HepG2 (cell line): ENCODE measurements at regions not wholly inside any gene's neighbourhood (a gene's known extent, or its start where the extent isn't known, plus 50 kb on each side); places are given as distances from the start of the nearest gene placed in this dataset.

Experiments used
- ATAC-seq: fragments of 200-7000 bp; cut with Tn5 transposase; 3 replicates; pipeline ENCODE4 v1.9.1; 2020; ENCODE audit warnings: mild to moderate bottlenecking, moderate library complexity
- BruUV-seq: library from RNA; stranded (reverse); fragments of 400-500 nt; replicated peaks from 2 replicates; lab custom pipeline; 2021; lab: Mats Ljungman, UMichigan
- CTCF ChIA-PET: fragments of 300-600 bp; formaldehyde crosslinking; extraction: SDS; loops from one replicate; lab custom pipeline; 2021; ENCODE audit warnings: low total read pairs, inconsistent platforms, low intra/inter-chr PET ratio; lab: Yijun Ruan, JAX
- POLR2A ChIA-PET: fragments of 350-600 bp; sonication (Branson Sonifier 250); formaldehyde crosslinking; loops from one replicate; lab custom pipeline; 2020; ENCODE audit warnings: antibody characterized with exemption, inconsistent platforms; lab: Yijun Ruan, JAX
- DNase-seq: peaks from one replicate; pipeline ENCODE4 v3.0.0-alpha.2; 2015; ENCODE audit warnings: low spot score
- FAIRE-seq: peaks from 3 replicates; lab custom pipeline; 2011; peaks lifted over from hg19 to GRCh38; lab: Jason Lieb, UNC
- H2AFZ ChIP-seq: one replicate; pipeline ENCODE4 v1.6.1; 2011; ENCODE audit warnings: low read length, inconsistent platforms
- H3K27ac ChIP-seq: fragments of 300-600 bp; 3 replicates; pipeline ENCODE4 v1.8.0; 2011; ENCODE audit warnings: mixed run types, mild to moderate bottlenecking, mixed read lengths, low read length, inconsistent platforms; ENCODE audit not compliant: insufficient read depth; ENCODE audit errors: extremely low read length
- H3K27me3 ChIP-seq, 2 experiments: fragments of 200-600 bp in 1 of 2; 2 replicates in 1 of 2; 3 replicates in 1 of 2; pipeline versions ENCODE4 v1.6.0 to v1.8.0; 2011; ENCODE audit warnings: low read length in 2 of 2, mild to moderate bottlenecking in 2 of 2, moderate library complexity in 2 of 2, inconsistent platforms in 1 of 2; ENCODE audit not compliant: insufficient read depth in 2 of 2, control insufficient read depth in 1 of 2
- H3K36me3 ChIP-seq, 2 experiments: fragments of 200-600 bp in 1 of 2; replicated peaks in 1 of 2; 2 replicates in 1 of 2; 3 replicates in 1 of 2; pipeline versions ENCODE4 v1.5.1 to v1.8.0; 2011; ENCODE audit warnings: low read length in 2 of 2, inconsistent platforms in 1 of 2; ENCODE audit not compliant: insufficient read depth in 2 of 2, control insufficient read depth in 1 of 2
- H3K4me1 ChIP-seq: 2 replicates; pipeline ENCODE4 v1.5.1; 2012; ENCODE audit warnings: low read length, inconsistent platforms; ENCODE audit not compliant: insufficient read depth
- H3K4me2 ChIP-seq: 2 replicates; pipeline ENCODE4 v1.6.0; 2011; ENCODE audit warnings: low read depth, low read length, inconsistent platforms
- H3K4me3 ChIP-seq, 3 experiments: fragments of 200-600 bp in 1 of 3; sonication (generic), shearing (Covaris generic) in 1 of 3; replicated peaks in 1 of 3; 2 replicates each; pipeline ENCODE4 v1.5.1; 2011 to 2016; ENCODE audit warnings: low read length in 3 of 3, inconsistent platforms in 2 of 3, low read depth in 2 of 3, mild to moderate bottlenecking in 2 of 3, control low read depth in 1 of 3, mixed read lengths in 1 of 3; ENCODE audit not compliant: insufficient read depth in 1 of 3
- H3K79me2 ChIP-seq: one replicate; pipeline ENCODE4 v1.6.1; 2011; ENCODE audit warnings: low read length, inconsistent platforms; ENCODE audit not compliant: insufficient read depth
- H3K9ac ChIP-seq: 2 replicates; pipeline ENCODE4 v1.6.0; 2011; ENCODE audit warnings: mild to moderate bottlenecking, low read depth, low read length, inconsistent platforms; ENCODE audit not compliant: insufficient read depth
- H3K9me3 ChIP-seq: 2 replicates; pipeline ENCODE4 v1.5.1; 2012; ENCODE audit warnings: mild to moderate bottlenecking, low read length
- H4K20me1 ChIP-seq: 2 replicates; pipeline ENCODE4 v1.6.0; 2011; ENCODE audit warnings: inconsistent platforms, mild to moderate bottlenecking, low read length, moderate library complexity; ENCODE audit not compliant: insufficient read depth
- CTCF ChIP-seq: sonication (generic); formaldehyde crosslinking; IDR thresholded peaks from 2 replicates; pipeline ENCODE4 v1.5.0; 2020; ENCODE audit warnings: mild to moderate bottlenecking, missing genetic modification reagents, moderate library complexity
- POGK ChIP-seq: sonication (generic); formaldehyde crosslinking; conservative IDR thresholded peaks from 2 replicates; pipeline ENCODE4 v1.8.0; 2022; ENCODE audit warnings: mild to moderate bottlenecking, moderate library complexity, missing genetic modification reagents
- PREB ChIP-seq: sonication (generic); formaldehyde crosslinking; IDR thresholded peaks from 2 replicates; pipeline ENCODE4 v1.4.0; 2020; ENCODE audit warnings: missing genetic modification reagents
- RAD21 ChIP-seq: fragments of 450-650 bp; formaldehyde crosslinking; IDR thresholded peaks from 2 replicates; pipeline ENCODE4 v1.5.0; 2020; ENCODE audit warnings: mild to moderate bottlenecking
- SMC3 ChIP-seq: IDR thresholded peaks from 2 replicates; pipeline ENCODE4 v1.6.1; 2011; ENCODE audit warnings: low read length, improper control_type of control experiment
- STAG1 ChIP-seq: sonication (generic); formaldehyde crosslinking; IDR thresholded peaks from 2 replicates; pipeline ENCODE4 v1.4.0; 2020; ENCODE audit warnings: missing genetic modification reagents
- ZNF580 ChIP-seq: IDR thresholded peaks from 2 replicates; pipeline ENCODE4 v1.6.1; 2016; ENCODE audit warnings: low read depth, borderline replicate concordance
- WGBS: methylation state at CpG from one replicate; pipeline ENCODE4 v1.1.6; 2017; ENCODE audit warnings: low lambda C conversion rate; 5-methylcytosine and 5-hydroxymethylcytosine counted together
- in situ Hi-C: cut with HindIII; loops from 2 replicates; pipeline ENCODE4 v1.10.0; 2017; ENCODE audit warnings: low pct_unique_long_range_greater_than_20kb; ENCODE audit not compliant: extremely low pct_ligation_motif_present
- intact Hi-C: fragments of 100-400 bp; cut with micrococcal nuclease; formaldehyde crosslinking; loops from one replicate; pipeline ENCODE4 v1.10.0; 2022; ENCODE audit not compliant: unreplicated experiment

- FAIRE-seq (no peak), DNase-seq (no peak), ATAC-seq (no peak)
- H3K4me2 ChIP-seq = no peak overlapping the region
- ChIA-PET POLR2A (no interaction called here), CTCF (interaction anchor here (1.8 kb wide), 1 partner anchor 69 kb away, joined by 5 read pairs; no protein-coding TSS in a partner anchor)
- TF ChIP-seq ZNF580 (CRISPR knock-in tag) (no peak), POGK (CRISPR knock-in tag) (no peak)
- H3K4me3 ChIP-seq = no peak overlapping the region
- no peaks in the 10 kb centered on the region for H3K4me1 ChIP-seq
- no peak overlapping the region for H2AFZ ChIP-seq
- intact Hi-C loops = no loop called here
- no TSS peak for BruUV-seq
- in situ Hi-C loops = no loop called here
- no peaks in the 10 kb centered on the region for H3K36me3 ChIP-seq
- WGBS = 7% methylated on average over 1 of the region's 1 CpG
- no peak overlapping the region for H3K9ac ChIP-seq
- H4K20me1 ChIP-seq = no peaks in the 10 kb centered on the region
- H3K79me2 ChIP-seq = no peaks in the 10 kb centered on the region
- H3K27ac ChIP-seq = no peak overlapping the region
- no peaks in the 10 kb centered on the region for H3K9me3 ChIP-seq
- H3K27me3 ChIP-seq = no peaks in the 10 kb centered on the region
These were observed 284.0 kb downstream of the ZIC4 start for GRCh38 chr3:147122350-147122749.

GRCh38 chr3:147119989-147120388, 286.4 kb downstream of the ZIC4 start:
- no peak for FAIRE-seq
- Histone ChIP-seq H4K20me1 (no peaks in the 10 kb centered on the region), H3K9me3 (no peaks in the 10 kb centered on the region), H3K4me2 (no peak overlapping the region), H2AFZ (no peak overlapping the region), H3K27ac (no peak overlapping the region), H3K79me2 (no peaks in the 10 kb centered on the region), H3K27me3 (no peaks in the 10 kb centered on the region), H3K36me3 (no peaks in the 10 kb centered on the region), H3K4me1 (no peaks in the 10 kb centered on the region), H3K4me3 (no peak overlapping the region), H3K9ac (no peak overlapping the region)
- no TSS peak for BruUV-seq
- intact Hi-C loops (loop anchor here (1.0 kb wide), 1 partner anchor 72 kb away; no protein-coding TSS in a partner anchor), in situ Hi-C loops (no loop called here)
- no peak for ATAC-seq
- CTCF ChIA-PET = interaction anchor here (2.2 kb wide), 1 partner anchor 72 kb away, joined by 32 read pairs; no protein-coding TSS in a partner anchor
- 0% methylated on average over 4 of the region's 4 CpGs for WGBS
- DNase-seq = peak; percentile 16
- TF ChIP-seq SMC3 = peak; percentile 68
- peak; percentile 79 for TF ChIP-seq STAG1
- peak; percentile 55 for TF ChIP-seq RAD21
- no peak for TF ChIP-seq PREB
- peak; percentile 58 for TF ChIP-seq CTCF (CRISPR knock-in tag)
- POLR2A ChIA-PET = no interaction called here
